ENCODE measurements at regions not wholly inside any gene's neighbourhood (a gene's known extent, or its start where the extent isn't known, plus 50 kb on each side); places are given as distances from the start of the nearest gene placed in this dataset.
"Not testable (repeated sequence)": the region's sequence is repeated elsewhere in the genome, so short reads cannot be mapped to it uniquely, and the experiment has no call there.

DNA sequence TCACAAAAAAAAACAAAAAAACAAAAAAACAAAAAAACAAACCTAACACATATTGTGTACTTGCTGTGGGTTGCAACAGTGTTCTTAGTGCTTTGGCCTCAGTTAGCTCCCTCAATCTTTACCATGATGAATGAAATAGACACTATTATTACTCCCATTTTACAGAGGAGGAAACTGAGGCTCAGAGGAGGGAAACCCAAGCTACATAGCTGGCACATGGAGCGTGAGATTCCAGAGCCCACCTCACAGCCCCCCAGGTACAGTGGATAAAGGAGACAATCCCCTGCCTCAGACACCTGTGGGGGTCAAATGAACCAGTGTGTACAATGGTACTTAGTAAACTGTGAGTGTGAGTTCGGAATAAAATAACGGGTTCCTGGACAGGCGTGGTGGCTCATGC lies 104.9 kb upstream of the SMAD3 start:
- DNase-seq (ENCODE audit: low read depth in 1 of 2, low spot score in 1 of 2), result no peak

DNA sequence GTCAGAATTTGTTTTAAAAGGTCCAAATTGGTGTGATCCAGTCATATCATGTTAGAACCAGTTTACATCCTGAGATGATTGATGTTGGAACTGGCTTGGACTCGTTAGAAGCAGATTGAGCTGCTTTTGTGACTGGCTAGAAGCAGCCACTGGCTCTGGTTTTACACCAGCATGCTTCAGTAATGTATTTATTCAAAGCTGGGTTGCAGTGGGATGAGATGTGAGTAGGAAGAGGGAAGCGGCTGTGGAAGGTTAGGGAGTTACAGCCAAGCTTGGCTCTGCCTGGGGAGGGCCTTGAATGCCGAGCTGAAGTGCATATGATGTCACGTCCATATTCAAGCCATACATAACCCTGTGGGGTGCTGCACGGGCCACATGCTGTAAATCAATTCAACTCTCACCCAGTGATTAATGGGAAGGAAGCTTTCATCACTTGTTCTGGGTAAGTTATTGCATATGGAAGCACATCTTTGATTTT lies 104.0 kb upstream of the SMAD3 start:
- DNase-seq (ENCODE audit: low read depth in 1 of 2, low spot score in 1 of 2), result no peak

DNA sequence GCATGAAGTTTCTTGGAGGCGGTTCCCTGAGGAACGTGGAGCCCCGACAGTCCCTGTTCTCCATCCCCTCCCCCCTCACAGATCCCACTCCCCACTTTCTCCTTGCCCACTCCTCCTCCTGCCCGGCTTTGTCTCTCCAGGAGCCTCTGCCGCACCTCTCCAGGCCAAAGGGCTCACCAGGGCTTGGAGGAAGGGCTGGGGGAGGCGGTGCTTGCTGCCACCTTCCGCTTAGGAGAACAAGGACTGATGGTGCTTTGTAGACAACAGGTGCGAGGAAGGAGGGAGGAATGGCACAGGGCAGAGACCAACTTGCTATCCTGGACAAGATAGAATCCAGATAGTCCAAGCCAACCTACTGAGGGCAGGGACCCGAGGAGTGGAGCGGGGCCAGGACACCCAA lies 103.5 kb upstream of the SMAD3 start:
- DNase-seq (ENCODE audit: low read depth in 1 of 2, low spot score in 1 of 2), result no peak

DNA sequence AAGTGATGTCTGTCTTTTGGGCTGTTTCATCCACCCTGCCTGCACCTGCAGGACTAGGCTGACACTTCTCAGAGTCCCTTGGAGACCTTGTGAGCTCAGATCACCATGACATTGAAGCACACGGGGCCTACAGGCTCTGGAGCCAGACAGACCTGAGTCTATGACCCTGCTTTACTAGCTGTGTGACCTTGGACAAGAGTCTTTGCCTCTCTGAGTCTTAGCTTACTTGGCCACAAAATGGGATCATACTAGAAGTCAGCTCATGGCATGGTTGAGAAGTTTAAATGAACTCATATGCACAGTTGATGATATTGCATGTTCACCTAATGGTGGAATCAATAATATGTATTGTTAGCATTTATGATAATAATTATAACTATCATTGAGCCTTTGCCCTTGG lies 102.9 kb upstream of the SMAD3 start:
- DNase-seq (ENCODE audit: low read depth in 1 of 2, low spot score in 1 of 2), result no peak

DNA sequence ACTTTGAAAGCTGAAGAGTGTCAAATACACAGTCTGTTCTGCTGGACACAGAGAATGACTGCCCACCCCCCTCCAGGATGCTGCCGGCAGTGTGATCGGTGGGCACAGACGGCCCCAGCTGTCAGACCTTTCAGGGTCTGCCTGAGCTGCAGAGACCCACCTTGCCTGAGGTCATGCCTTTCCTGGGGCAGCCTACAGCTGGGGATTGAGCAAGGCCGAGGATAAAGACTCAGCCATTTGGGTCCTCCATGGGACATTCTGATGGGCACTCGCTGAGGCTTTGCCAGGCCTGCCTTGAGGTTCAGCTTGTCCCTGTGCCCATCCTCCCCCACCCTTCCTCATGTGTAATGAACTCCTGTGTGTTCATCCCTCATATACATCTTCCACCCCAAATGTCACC lies 102.3 kb upstream of the SMAD3 start:
- DNase-seq (ENCODE audit: low read depth in 1 of 2, low spot score in 1 of 2), result no peak

DNA sequence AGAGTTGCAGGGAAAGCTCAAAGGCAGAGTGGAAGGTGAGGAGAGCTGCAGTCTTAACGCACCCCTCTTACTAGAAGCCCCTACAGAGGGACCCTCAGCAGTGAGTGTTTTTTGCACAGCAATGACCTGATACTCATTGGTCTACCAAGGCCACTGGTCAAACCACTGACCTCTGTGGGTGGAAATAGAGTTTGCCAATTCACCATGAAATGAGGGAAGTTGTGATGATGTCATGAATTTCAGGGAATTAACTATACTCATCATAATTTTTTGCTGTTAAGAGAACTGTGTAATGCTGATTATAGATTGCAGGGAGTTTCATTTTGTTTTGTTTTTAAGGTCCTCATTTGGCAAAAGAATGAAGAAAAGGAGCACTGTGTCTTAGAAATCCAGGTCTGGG lies 101.7 kb upstream of the SMAD3 start:
- DNase-seq (ENCODE audit: low read depth in 1 of 2, low spot score in 1 of 2), result no peak

DNA sequence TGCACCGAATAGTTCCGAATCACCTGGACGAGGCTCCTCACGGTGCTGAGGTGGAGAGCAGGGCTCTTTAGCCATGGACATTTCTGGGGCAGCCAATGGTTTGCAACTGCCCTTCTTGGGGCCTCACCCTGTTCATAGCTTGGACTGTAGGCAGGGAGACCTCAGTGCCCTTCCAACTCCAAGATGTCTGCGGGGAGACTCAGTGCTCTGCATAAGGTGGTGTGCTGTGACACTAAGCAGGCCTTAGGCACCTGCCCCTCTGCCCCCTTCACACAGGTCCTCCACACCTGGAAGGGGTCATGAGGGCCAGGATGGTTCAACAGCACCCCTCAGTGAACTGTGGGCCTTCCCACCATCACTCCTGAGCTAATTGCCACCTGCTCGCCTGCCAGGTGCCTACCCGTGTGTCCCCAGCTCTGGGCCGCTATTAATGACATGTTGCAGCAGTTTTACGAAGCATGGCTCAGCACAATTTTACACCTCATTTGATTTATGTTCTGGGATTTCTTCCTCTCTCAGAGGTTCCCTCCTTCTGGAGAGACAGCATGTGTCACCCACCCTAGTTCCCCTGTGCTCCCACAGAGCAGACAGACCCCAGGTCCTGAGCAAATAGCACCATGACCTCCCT lies 101.2 kb upstream of the SMAD3 start:
- no peak for DNase-seq (ENCODE audit: low read depth in 1 of 2, low spot score in 1 of 2)

DNA sequence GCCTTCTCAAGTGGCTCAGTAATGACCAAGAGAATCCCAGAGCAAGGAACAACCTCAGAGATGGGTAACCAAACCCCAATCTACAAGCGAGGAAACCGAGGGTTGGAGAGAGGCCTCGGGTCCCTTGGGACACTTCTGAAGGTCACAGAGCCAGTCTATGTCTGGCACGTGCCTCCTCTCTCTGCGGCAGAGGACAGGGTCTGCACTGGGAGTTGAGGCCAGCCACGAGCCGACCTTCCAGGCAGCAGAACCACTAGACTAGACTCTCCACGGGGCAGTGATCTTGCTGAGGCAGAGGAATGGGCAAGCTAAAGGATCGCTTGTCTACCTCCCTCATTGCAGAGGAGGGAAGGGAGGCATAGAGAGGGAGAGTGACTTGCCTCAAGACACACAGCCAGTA lies 100.6 kb upstream of the SMAD3 start:
- no peak for DNase-seq (ENCODE audit: low read depth in 1 of 2, low spot score in 1 of 2)

DNA sequence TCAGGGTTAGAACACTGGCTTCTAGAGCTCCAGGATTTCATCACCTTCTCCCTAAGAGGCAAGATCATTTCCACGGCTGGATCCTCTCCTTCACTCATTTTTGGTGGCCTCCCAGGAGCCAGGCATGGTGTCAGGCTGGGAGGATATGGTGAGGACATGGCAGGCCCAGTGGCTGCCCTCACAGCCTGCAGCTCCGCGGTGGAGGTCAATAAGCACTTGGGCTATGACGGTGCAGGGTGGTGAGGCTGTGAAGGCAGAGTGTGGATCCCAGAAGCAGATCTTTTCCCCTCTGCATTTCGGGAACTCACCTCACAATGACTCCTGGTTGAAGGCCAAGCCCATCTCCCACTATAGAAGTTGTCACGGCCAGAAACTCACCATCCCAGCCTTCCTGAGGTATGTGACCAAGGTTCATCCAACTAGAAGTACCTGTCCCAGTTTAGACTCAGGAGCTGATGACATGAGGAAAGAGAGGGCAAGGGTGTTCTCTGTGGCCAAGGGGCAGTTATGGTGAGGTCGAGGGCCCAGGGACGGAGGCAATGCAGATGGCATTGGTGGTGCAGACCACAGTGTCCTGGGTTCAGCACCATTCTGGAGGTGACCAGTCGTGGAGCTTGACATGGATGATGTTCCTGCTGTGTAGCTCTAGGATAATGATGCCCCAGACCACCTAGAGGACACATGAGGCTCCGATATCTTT lies 100.1 kb upstream of the SMAD3 start:
- DNase-seq (ENCODE audit: low read depth in 1 of 2, low spot score in 1 of 2), result no peak

DNA sequence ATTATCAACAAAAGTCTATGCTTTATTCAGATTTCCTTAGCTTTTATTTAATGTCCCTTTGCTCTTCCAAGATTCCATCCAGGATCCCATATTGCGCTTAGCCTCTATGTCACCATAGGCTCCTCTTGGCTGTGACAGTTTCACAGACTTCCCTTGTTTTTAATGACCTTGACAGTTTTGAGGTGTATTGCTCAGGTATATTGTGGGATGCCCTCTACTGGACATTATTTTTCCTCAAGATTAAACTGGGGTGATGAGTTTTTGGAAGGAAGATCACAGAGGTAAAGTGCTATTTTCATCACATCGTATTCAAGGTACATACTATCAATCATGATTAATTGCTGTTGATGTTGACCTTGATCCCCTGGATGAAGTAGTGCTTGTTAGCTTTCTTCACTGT lies 99.1 kb upstream of the SMAD3 start:
- DNase-seq (ENCODE audit: low read depth in 1 of 2, low spot score in 1 of 2), result no peak

DNA sequence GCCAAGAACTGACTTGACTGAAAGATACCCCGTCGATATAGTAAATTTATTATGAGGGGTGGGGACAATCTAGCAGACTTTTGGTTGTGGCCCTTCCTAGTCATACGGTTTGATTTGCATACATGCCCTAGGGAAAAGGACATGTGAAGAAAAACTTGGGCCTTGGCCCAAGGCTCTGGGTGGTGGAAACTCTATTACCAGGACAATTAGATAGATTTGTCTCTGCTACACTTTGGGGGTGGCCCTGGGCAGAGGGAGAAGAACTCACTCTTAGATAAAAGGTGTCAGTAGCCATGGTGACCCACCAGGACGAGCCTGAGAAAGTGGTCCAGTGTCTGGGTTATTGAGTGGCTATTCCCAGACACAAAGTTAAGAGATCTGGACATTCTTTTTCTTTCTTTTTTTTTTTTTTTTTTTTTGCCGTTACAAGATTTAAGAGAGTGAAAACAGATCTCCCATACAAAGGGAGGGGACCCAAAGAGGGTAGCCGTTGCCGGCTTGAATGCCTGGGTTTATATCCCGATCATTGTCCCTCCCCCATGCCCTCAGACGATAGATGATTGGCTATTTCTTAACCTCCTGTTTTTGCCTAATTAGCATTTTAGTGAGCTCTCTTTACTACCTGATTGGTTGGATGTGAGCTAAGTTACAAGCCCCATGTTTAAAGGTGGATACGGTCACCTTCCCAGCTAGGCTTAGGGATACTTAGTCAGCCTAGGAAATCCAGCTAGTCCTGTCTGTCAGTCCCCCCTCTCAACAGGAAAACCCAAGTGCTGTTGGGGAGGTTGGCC lies 96.4 kb upstream of the SMAD3 start:
- DNase-seq (ENCODE audit: low read depth in 1 of 2, low spot score in 1 of 2), result no peak

DNA sequence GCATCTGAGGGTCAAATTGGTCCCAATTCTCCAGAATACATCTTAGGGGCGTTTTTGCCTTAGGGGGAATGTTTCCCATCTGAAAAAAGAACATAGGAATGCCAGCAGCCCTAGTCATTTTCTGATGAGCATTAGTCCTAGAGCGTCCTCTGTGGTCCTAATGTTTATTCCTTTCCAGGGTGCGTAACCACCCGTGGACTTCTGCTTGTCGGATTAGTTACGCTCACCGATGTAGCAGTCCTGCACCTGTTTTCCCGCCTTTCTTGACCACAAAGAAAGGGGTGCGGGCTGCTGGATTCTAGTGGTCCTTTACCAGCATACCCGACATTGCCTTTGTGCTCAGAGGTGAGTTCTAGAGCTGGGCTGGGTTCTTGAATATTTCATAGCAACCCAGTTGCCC lies 91.3 kb upstream of the SMAD3 start:
- not testable (repeated sequence) for DNase-seq (ENCODE audit: low read depth in 1 of 2, low spot score in 1 of 2)

DNA sequence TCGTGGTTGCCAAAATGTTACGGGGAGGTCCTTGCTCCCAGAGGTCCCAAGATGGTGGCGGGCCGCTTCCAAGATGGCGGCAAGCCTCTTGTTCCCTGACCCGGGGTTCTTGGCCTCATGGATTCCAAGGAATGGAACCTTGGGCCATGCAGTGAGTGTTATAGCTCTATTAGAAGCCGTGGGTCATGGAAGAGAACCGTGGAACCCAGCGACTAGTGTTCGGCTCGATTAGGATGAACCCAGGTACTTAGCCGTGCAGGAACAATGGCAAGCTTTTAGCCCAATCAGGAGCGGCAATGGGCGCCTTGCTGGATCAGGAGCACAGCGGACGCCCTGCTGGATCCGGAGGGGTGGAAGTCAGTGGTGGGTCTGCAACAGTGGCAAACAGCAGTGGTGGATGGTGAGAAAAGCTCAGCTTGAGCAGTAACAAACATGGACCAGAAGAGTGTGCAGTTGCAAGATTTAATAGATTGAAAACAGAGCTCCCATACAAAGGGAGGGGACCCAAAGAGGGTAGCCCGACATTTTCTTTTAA lies 89.2 kb upstream of the SMAD3 start:
- DNase-seq (ENCODE audit: low read depth in 1 of 2, low spot score in 1 of 2), result not testable (repeated sequence)

DNA sequence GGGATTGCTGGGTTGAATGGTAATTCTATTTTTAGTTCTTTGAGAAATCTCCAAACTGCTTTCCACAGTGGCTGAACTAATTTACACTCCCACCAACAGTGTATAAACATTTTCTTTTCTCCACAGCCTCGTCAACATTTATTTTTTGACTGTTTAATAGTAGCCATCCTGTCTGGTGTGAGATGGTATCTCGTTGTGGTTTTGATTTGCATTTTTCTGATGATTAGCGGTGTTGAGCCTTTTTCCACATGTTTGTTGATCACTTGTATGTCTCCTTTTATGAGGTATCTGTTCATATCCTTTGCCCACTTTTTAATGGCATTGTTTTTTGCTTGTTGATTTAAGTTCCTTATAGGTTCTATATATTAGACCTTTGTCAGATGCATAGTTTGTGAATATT lies 85.1 kb upstream of the SMAD3 start:
- not testable (repeated sequence) for DNase-seq (ENCODE audit: low read depth in 1 of 2, low spot score in 1 of 2)

DNA sequence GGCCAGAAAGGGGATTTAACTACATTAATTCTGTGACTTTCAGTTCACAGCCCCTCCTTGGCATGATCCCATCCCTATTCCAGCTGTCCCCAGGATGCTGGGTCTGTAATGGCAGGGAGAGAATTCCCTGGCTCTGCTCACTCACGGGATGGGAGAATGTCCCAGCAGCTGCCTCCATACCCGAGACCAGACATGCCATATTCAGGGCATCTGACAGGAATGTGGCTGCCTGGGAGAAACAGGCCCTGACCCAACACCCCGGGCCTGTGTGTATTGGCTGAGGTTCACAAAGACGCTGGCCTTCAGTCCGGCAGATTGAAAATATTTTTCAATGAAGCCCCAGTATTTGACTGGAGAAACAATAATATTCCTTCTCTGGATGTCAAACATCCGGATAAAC lies 83.6 kb upstream of the SMAD3 start:
- no peak for DNase-seq (ENCODE audit: low read depth in 1 of 2, low spot score in 1 of 2)

DNA sequence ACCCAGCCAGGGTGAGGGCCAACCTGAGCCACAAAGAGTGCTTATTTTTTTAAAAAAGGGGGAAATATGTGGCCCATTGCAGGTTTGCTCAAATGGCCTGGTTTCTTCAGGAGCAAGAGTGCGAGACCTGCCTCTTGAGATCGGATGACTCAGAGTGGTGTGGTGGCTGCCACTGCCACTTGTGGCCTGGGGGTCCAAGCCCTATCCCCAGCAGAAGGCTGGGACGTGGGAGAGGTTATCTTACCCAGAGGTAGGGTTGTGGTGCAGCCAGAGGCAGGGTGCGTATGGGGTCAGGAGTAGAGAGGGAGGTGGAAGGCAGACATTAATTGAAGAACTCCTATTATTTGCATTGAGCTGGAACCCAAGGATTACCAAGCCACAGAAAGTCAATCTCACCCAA lies 83.2 kb upstream of the SMAD3 start:
- no peak for DNase-seq (ENCODE audit: low read depth in 1 of 2, low spot score in 1 of 2)

DNA sequence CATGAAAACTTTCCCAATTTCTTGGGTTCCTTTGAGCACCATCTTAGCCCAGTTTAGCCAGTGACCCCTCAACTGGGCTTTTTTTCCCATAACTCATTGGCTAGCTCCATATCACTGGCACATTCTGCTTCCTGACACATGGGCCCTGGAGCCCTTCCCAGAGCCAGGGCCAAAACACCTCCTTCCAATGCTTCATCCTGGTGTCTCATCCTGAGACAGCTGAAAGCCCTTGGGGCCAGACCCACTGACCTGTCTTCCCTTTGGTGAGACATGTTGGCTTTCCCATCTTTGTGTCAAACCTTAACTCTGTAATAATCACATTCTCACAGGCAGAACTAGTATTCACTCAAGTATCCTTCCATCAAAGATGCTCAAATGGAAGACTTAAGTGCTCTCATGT lies 82.6 kb upstream of the SMAD3 start:
- DNase-seq (ENCODE audit: low read depth in 1 of 2, low spot score in 1 of 2), result no peak

DNA sequence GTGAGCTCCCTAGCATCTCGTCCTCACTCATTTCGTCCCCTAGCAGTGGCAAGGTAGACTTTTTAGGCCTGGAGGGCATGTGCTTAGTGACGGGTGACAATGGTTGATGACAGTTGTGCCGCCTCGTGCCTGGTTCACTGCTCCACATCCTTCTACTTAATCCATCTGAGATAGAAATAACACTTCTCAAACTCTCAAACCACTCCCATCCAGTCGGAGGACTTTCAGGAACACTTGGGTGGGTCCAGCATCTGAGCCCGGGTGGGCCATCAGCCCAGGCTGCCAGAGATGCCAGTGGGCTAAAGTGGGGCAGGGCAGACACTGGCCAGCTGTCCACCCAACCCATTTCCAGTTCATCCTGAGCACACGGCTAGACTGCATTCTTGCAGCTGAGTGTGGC lies 79.7 kb upstream of the SMAD3 start:
- no peak for DNase-seq (ENCODE audit: low read depth in 1 of 2, low spot score in 1 of 2)

DNA sequence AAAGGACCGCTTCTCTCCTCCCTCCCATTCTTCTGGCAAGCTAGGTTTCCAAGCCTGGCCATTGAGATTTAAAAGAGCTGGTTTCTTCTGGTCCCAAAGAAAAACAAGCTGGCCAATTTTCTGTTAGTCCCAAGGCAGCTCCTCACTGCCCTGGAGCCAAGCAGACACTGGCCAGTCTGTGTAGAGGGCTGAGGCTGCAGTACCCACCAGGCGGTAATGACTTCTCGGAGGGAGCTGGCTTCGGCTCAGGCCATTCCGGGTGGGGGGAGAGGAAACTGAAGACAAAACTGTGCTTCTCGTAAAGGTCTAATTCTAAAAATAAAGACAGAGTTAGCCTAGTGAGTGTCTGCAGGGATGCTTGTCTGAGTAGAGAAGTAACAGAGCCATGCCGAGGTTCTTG lies 78.5 kb upstream of the SMAD3 start:
- no peak for DNase-seq (ENCODE audit: low read depth in 1 of 2, low spot score in 1 of 2)

DNA sequence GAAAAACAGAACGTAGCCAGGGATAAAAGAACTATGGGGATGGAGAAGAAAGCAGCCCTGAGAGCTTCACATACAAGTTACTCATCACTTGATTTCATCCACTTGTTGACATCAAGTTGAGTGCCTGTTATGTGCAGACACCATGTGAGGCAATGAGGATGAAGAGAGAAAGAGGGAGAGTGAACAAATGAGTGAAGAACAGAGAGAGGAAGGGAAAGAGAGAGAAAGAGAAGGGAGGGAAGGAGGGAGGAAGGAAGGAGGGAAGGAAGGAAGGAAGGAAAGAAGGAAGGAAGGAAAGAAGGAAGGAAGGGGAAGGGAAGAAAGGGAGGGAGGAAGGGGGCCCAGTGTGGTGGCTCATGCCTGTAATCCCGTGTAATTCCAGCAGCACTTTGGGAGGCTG lies 72.3 kb upstream of the SMAD3 start:
- DNase-seq (ENCODE audit: low read depth in 1 of 2, low spot score in 1 of 2), result no peak

DNA sequence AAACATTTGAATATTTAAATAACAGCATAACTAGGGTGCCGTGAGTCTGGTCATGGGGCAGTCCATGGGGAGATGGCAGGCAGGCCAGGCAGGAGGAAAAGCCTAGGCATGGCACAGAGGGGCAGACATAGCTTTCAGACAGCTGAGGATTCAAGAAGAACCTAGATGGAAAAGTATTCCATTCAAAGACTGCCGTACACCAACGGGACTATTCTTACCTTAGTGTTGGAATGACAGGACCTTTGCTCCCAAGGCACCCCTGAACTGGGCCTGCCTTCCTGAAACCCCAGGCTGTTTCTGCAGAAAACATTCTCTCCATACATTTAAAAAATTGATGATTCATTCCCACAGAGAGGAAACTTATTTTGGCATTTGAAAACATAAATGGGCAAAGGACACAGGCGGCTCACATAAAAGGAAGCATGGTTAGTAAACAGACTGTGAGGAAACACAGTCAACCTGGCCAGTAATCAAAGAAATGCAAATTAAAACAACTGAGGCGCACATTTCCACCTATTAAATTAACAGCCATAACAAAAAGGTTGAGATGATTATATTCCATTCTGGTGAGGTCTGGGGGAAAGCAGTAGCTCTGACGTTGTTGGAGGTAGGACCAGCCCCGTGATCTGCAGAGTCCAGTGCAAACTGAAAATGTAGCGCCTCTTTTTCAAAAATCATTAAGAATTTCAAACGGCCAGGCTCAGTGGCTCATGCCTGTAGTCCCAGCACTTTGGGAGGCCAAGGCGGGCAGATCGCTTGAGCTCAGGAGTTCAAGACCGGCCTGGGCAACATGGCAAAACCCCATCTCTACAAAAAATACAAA lies 71.3 kb upstream of the SMAD3 start:
- DNase-seq (ENCODE audit: low read depth in 1 of 2, low spot score in 1 of 2), result no peak
